ENCODE measurements at regions not wholly inside any gene's neighbourhood (a gene's known extent, or its start where the extent isn't known, plus 50 kb on each side); places are given as distances from the start of the nearest gene placed in this dataset.

DNA sequence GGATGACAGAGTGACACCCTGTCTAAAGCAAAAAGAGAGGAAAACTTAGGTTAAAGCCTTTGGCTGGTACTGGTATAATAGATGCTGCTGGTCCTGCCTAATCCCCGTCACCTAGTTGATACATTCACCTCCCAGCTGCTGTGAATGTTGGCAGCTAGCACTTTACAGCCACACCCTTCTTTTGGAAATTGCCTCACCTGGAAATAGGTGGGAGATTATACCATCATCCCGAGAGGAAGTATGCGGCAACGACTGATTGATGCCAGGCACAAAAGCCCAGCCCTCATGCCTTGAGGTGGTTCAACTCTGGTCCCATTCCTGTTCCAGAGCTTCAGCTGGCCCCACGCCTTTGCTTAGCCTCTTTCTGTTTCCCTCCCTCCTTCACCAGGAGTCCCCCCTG is 53.2 kb upstream of the SIAH1 start:
- DNase-seq (ENCODE audit: low spot score) = no peak
- FAIRE-seq = no peak

DNA sequence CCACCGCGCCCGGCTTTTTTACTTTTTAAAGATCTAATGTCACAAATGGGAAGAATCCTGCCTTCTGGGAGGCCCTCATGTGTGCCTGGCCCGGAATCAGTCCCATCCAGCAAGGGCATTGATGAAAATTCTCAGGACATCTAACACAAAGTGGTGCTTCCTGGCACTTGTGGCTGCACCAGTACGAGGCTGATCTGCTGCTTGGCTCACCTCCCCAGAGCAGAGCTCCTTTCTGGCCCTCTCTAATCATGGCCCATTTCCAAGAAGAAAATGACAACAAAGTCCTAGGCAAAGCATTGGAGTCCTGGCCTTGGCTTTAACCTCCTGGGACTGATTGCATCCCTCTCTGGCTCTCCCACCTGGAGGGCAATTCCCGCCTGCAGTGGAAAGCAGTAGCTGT is 50.7 kb upstream of the SIAH1 start:
- no peak for FAIRE-seq

DNA sequence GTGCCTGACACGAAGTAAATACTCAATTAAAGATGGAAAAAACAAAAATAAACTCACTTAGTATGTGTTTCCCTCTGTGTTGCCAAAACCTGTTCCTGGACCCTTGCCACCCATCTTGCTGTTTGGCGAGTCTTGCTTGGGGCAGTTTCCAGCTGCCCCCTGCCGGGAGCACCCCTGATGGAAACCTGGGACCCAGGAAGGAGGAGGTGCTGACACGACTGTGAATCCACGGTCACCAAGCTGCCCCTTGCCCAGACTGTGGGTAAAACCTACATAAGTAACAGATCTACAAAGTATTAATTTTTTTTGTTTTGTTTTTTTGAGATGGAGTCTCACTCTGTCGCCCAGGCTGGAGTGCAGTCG is 50.1 kb upstream of the SIAH1 start:
- no peak for DNase-seq (ENCODE audit: low spot score)
- FAIRE-seq = no peak

More for the DNA sequence above, 50.7 kb upstream of the SIAH1 start:
- DNase-seq (ENCODE audit: low spot score) = no peak
